ENCODE measurements at regions not wholly inside any gene's neighbourhood (a gene's known extent, or its start where the extent isn't known, plus 50 kb on each side); places are given as distances from the start of the nearest gene placed in this dataset.

DNA sequence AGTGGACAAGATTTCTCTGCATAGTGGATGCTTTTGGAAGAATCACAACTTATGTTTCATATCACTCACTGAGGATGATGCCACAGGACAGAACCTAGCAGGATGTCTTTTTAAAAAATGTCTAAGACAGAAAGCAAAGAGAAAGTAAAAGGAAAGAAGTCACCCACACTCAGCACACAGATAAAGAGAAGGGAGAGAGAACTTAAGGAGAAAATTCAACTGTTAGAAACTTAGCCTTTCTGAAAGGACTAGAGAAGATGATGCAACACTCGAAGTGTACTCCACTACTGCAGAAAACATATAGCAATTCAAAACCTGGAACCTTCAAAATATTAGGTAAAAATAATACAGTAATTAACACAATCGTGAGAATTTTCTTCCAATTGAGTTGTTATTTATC lies 52.8 kb upstream of the STK26 start:
- H3K4me1 ChIP-seq: no peaks in the 10 kb centered on the region
- no peak for DNase-seq (ENCODE audit: extremely low spot score)
- H3K27ac ChIP-seq (replicated peaks in 1 of 4): no peak overlapping the region
- no peak overlapping the region for H3K4me3 ChIP-seq
- 57% methylated on average over 2 of the region's 2 CpGs for WGBS
- H3K9me3 ChIP-seq: no peaks in the 10 kb centered on the region
- TF ChIP-seq CTCF (IDR thresholded peaks at IDR 0.05): no peak
- TF ChIP-seq POLR2A (IDR thresholded peaks at IDR 0.05; ENCODE audit: low read depth): no peak
- no peak for TF ChIP-seq POLR2AphosphoS5 (IDR thresholded peaks at IDR 0.05)
- TF ChIP-seq EP300 (IDR thresholded peaks at IDR 0.05): no peak
- no peaks in the 10 kb centered on the region for H3K36me3 ChIP-seq
- intact Hi-C loops (cut with DNase I): no loop called here
- no peaks in the 10 kb centered on the region for H3K27me3 ChIP-seq

Small RNA genes in the stretch of these regions (small RNA-seq; reads per million reads assigned to genes)
- gene AL008629.1 (0 reads per million in 3 donors), gene HDGFP1 (0 reads per million in 3 donors), gene MCRIP2P1 (0 reads per million in 3 donors), gene RNA5SP514 (0 to 0.19 (median 0) reads per million in 3 donors)
